ENCODE measurements at regions not wholly inside any gene's neighbourhood (a gene's known extent, or its start where the extent isn't known, plus 50 kb on each side); places are given as distances from the start of the nearest gene placed in this dataset.

DNA sequence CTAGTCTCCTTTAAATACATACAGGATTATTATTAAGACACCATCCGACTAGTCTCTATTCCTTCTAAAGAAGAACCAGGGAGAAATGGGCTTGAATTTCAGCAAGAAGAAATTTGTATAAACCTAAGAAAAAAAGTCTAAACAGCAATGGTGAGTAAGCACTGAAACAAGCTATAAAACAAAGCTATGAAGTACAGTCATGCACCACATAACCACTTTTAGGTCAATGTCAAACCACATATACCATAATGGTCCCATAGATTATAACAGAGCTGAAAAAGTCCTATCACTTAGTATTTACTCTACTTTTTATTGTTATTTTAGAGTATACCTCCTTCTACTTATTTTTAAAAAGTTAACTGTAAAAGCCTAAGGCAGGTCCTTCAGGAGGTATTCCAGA lies 102.0 kb upstream of the NFIB start:
- TF ChIP-seq, protein P1, sequence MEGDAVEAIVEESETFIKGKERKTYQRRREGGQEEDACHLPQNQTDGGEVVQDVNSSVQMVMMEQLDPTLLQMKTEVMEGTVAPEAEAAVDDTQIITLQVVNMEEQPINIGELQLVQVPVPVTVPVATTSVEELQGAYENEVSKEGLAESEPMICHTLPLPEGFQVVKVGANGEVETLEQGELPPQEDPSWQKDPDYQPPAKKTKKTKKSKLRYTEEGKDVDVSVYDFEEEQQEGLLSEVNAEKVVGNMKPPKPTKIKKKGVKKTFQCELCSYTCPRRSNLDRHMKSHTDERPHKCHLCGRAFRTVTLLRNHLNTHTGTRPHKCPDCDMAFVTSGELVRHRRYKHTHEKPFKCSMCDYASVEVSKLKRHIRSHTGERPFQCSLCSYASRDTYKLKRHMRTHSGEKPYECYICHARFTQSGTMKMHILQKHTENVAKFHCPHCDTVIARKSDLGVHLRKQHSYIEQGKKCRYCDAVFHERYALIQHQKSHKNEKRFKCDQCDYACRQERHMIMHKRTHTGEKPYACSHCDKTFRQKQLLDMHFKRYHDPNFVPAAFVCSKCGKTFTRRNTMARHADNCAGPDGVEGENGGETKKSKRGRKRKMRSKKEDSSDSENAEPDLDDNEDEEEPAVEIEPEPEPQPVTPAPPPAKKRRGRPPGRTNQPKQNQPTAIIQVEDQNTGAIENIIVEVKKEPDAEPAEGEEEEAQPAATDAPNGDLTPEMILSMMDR (IDR thresholded peaks at IDR 0.05; ENCODE audit: insufficient read depth, low read length, poor library complexity, severe bottlenecking): no peak
- no peak for TF ChIP-seq EZH2phosphoT487 (conservative IDR thresholded peaks at IDR 0.05; ENCODE audit: low read length)
- Histone ChIP-seq H3K79me2 (ENCODE audit: insufficient read depth, low read length) (no peaks in the 10 kb centered on the region), H4K20me1 (ENCODE audit: low read depth, low read length) (no peaks in the 10 kb centered on the region), H3K9me2 (replicated peaks; ENCODE audit: insufficient read depth, low read length) (no peaks in the 10 kb centered on the region), H3K36me3 (ENCODE audit: low read length) (no peaks in the 10 kb centered on the region), H3F3A (ENCODE audit: insufficient read depth) (no peaks in the 10 kb centered on the region), H3K4me2 (ENCODE audit: low read depth, low read length, poor library complexity, severe bottlenecking) (no peak overlapping the region), H3K9ac (ENCODE audit: low read length) (no peak overlapping the region), H3K9me3 (ENCODE audit: insufficient read depth, low read length) (no peaks in the 10 kb centered on the region), H3K27me3 (ENCODE audit: low read length) (no peaks in the 10 kb centered on the region), H2AFZ (ENCODE audit: low read depth, low read length, severe bottlenecking) (no peak overlapping the region), H3K4me3 (ENCODE audit: insufficient read depth, low read length, poor library complexity, severe bottlenecking) (no peak overlapping the region), H3K27ac (ENCODE audit: low read depth, low read length) (no peak overlapping the region)

DNA sequence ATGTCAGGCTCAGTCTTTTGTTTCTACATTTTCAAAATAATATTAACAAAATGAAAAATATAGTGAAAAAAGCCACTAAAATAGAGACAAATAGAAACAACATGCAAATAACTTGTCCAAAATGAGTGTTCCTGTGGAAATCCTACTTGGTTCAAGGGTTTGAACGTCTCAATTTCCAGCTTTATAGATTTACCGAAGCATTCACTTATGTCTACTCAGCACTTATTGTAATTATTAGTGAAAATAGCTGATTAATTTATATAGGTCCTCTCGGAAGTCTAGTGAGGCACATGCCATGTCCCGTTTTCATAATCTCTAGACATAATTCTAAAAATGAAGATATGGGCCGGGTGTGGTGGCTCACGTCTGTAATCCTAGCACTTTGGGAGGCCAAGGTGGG lies 99.9 kb upstream of the NFIB start:
- no peaks in the 10 kb centered on the region for H3F3A ChIP-seq (ENCODE audit: insufficient read depth)
- no peak overlapping the region for H3K4me3 ChIP-seq (ENCODE audit: insufficient read depth, low read length, poor library complexity, severe bottlenecking)
- TF ChIP-seq, protein P1 (IDR thresholded peaks at IDR 0.05; ENCODE audit: insufficient read depth, low read length, poor library complexity, severe bottlenecking): no peak
- TF ChIP-seq EZH2phosphoT487 (conservative IDR thresholded peaks at IDR 0.05; ENCODE audit: low read length): no peak
- no peak overlapping the region for H3K9ac ChIP-seq (ENCODE audit: low read length)
- H3K79me2 ChIP-seq (ENCODE audit: insufficient read depth, low read length): no peaks in the 10 kb centered on the region
- H3K27ac ChIP-seq (ENCODE audit: low read depth, low read length): no peak overlapping the region
- no peaks in the 10 kb centered on the region for H3K9me3 ChIP-seq (ENCODE audit: insufficient read depth, low read length)
- H3K9me2 ChIP-seq (replicated peaks; ENCODE audit: insufficient read depth, low read length): no peaks in the 10 kb centered on the region
- no peak overlapping the region for H3K4me2 ChIP-seq (ENCODE audit: low read depth, low read length, poor library complexity, severe bottlenecking)
- H2AFZ ChIP-seq (ENCODE audit: low read depth, low read length, severe bottlenecking): no peak overlapping the region
- no peaks in the 10 kb centered on the region for H3K36me3 ChIP-seq (ENCODE audit: low read length)
- H4K20me1 ChIP-seq (ENCODE audit: low read depth, low read length): no peaks in the 10 kb centered on the region
- no peaks in the 10 kb centered on the region for H3K27me3 ChIP-seq (ENCODE audit: low read length)

DNA sequence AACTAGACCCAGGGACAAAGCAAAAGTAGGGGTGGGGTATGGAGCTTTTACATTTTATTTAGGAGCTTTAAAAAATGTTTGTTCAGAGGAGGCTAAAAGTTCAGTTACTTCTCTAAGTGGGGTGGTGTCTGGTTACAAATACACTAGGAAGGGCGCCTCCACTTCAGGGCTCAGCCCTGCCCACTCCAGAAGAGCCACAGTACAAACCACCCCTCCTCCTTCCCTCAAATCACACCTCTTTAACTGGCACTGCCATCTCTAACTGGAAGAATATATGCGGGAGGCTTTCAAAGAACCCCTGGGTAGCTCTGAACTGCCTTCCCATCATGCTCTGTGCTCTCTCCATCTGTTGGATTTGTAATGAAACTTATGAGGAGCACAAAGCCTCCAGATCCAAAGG lies 98.8 kb upstream of the NFIB start:
- no peaks in the 10 kb centered on the region for H3K9me3 ChIP-seq (ENCODE audit: insufficient read depth, low read length)
- no peaks in the 10 kb centered on the region for H3K9me2 ChIP-seq (replicated peaks; ENCODE audit: insufficient read depth, low read length)
- no peak overlapping the region for H3K4me3 ChIP-seq (ENCODE audit: insufficient read depth, low read length, poor library complexity, severe bottlenecking)
- H3K4me2 ChIP-seq (ENCODE audit: low read depth, low read length, poor library complexity, severe bottlenecking): no peak overlapping the region
- H2AFZ ChIP-seq (ENCODE audit: low read depth, low read length, severe bottlenecking): no peak overlapping the region
- H3K27me3 ChIP-seq (ENCODE audit: low read length): no peaks in the 10 kb centered on the region
- H3K9ac ChIP-seq (ENCODE audit: low read length): no peak overlapping the region
- H3K36me3 ChIP-seq (ENCODE audit: low read length): no peaks in the 10 kb centered on the region
- no peak for TF ChIP-seq EZH2phosphoT487 (conservative IDR thresholded peaks at IDR 0.05; ENCODE audit: low read length)
- TF ChIP-seq, protein P1 (IDR thresholded peaks at IDR 0.05; ENCODE audit: insufficient read depth, low read length, poor library complexity, severe bottlenecking): no peak
- H3F3A ChIP-seq (ENCODE audit: insufficient read depth): no peaks in the 10 kb centered on the region
- H4K20me1 ChIP-seq (ENCODE audit: low read depth, low read length): no peaks in the 10 kb centered on the region
- no peak overlapping the region for H3K27ac ChIP-seq (ENCODE audit: low read depth, low read length)
- no peaks in the 10 kb centered on the region for H3K79me2 ChIP-seq (ENCODE audit: insufficient read depth, low read length)

DNA sequence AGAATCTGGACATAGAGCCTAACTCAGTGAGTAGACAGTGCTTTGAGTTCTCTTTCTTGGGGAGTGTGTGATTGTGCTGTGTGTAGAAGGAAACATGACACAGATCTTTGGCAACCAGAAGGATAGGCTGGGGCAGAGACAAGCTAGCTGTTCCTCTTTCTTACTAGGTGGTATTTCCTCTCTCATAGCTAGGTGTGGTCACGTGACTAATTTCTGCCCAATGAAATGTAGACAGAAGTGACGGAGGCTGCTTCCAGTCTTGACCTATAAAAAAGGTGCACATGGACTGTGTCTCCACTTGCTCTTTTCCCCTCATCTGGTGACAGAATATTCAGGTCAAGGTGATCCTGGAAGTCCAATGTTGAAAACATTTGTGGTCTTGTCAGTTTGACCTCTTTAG lies 92.5 kb upstream of the NFIB start:
- Histone ChIP-seq H2AFZ (ENCODE audit: low read depth, low read length, severe bottlenecking) (no peak overlapping the region), H3K27ac (ENCODE audit: low read depth, low read length) (no peak overlapping the region), H3K9me3 (ENCODE audit: insufficient read depth, low read length) (no peaks in the 10 kb centered on the region), H3K27me3 (ENCODE audit: low read length) (no peaks in the 10 kb centered on the region), H4K20me1 (ENCODE audit: low read depth, low read length) (no peaks in the 10 kb centered on the region), H3K9ac (ENCODE audit: low read length) (no peak overlapping the region), H3F3A (ENCODE audit: insufficient read depth) (no peaks in the 10 kb centered on the region), H3K79me2 (ENCODE audit: insufficient read depth, low read length) (no peaks in the 10 kb centered on the region), H3K9me2 (replicated peaks; ENCODE audit: insufficient read depth, low read length) (no peaks in the 10 kb centered on the region), H3K4me3 (ENCODE audit: insufficient read depth, low read length, poor library complexity, severe bottlenecking) (no peak overlapping the region), H3K4me2 (ENCODE audit: low read depth, low read length, poor library complexity, severe bottlenecking) (no peak overlapping the region), H3K36me3 (ENCODE audit: low read length) (no peaks in the 10 kb centered on the region)
- TF ChIP-seq EZH2phosphoT487 (conservative IDR thresholded peaks at IDR 0.05; ENCODE audit: low read length): no peak
- TF ChIP-seq, protein P1 (IDR thresholded peaks at IDR 0.05; ENCODE audit: insufficient read depth, low read length, poor library complexity, severe bottlenecking): no peak
